ENCODE measurements at regions not wholly inside any gene's neighbourhood (a gene's known extent, or its start where the extent isn't known, plus 50 kb on each side); places are given as distances from the start of the nearest gene placed in this dataset.

- TF ChIP-seq CTCF (IDR thresholded peaks at IDR 0.05), result no peak
- no peak for TF ChIP-seq POLR2A (IDR thresholded peaks at IDR 0.05)
- Histone ChIP-seq H3K4me3 (no peak overlapping the region), H3K27me3 (no peaks in the 10 kb centered on the region), H3K9me3 (no peaks in the 10 kb centered on the region), H3K36me3 (no peaks in the 10 kb centered on the region), H3K27ac (no peak overlapping the region), H3K4me1 (no peaks in the 10 kb centered on the region)
- intact Hi-C loops (cut with DNase I; ENCODE audit: low total_unique reads), result no loop called here
- no peak for DNase-seq
These were observed 218.1 kb downstream of the SP3 start for GRCh38 chr2:173747035-173747434.

GRCh38 chr2:173749315-173749714 is 215.9 kb downstream of the SP3 start:
- H3K4me3 ChIP-seq, result no peak overlapping the region
- no peak overlapping the region for H3K27ac ChIP-seq
- H3K9me3 ChIP-seq, result no peaks in the 10 kb centered on the region
- H3K4me1 ChIP-seq, result no peaks in the 10 kb centered on the region
- TF ChIP-seq CTCF (IDR thresholded peaks at IDR 0.05) (peak in 1 of 4 experiments; percentile 15), POLR2A (IDR thresholded peaks at IDR 0.05) (no peak)
- no peaks in the 10 kb centered on the region for H3K27me3 ChIP-seq
- H3K36me3 ChIP-seq, result no peaks in the 10 kb centered on the region
- intact Hi-C loops (cut with DNase I; ENCODE audit: low total_unique reads), result no loop called here
- no peak for DNase-seq

- no peak for DNase-seq
- Histone ChIP-seq H3K27ac (no peak overlapping the region), H3K9me3 (no peaks in the 10 kb centered on the region), H3K4me3 (no peak overlapping the region), H3K36me3 (no peaks in the 10 kb centered on the region), H3K4me1 (no peaks in the 10 kb centered on the region), H3K27me3 (no peaks in the 10 kb centered on the region)
- TF ChIP-seq POLR2A (IDR thresholded peaks at IDR 0.05) (no peak), CTCF (IDR thresholded peaks at IDR 0.05) (no peak)
- intact Hi-C loops (cut with DNase I; ENCODE audit: low total_unique reads), result no loop called here
These were observed 214.8 kb downstream of the SP3 start for GRCh38 chr2:173750353-173750801.

GRCh38 chr2:173750831-173751230 is 214.3 kb downstream of the SP3 start:
- DNase-seq, result no peak
- H3K27me3 ChIP-seq, result no peaks in the 10 kb centered on the region
- no peak overlapping the region for H3K27ac ChIP-seq
- H3K4me1 ChIP-seq, result no peaks in the 10 kb centered on the region
- no peaks in the 10 kb centered on the region for H3K9me3 ChIP-seq
- intact Hi-C loops (cut with DNase I; ENCODE audit: low total_unique reads), result no loop called here
- H3K4me3 ChIP-seq, result no peak overlapping the region
- TF ChIP-seq POLR2A (IDR thresholded peaks at IDR 0.05) (no peak), CTCF (IDR thresholded peaks at IDR 0.05) (no peak)
- no peaks in the 10 kb centered on the region for H3K36me3 ChIP-seq

GRCh38 chr2:173751245-173751975 is 213.8 kb downstream of the SP3 start:
- TF ChIP-seq CTCF (IDR thresholded peaks at IDR 0.05) (no peak), POLR2A (IDR thresholded peaks at IDR 0.05) (no peak)
- H3K27me3 ChIP-seq, result no peaks in the 10 kb centered on the region
- no peaks in the 10 kb centered on the region for H3K4me1 ChIP-seq
- no peak overlapping the region for H3K27ac ChIP-seq
- no peak for DNase-seq
- no peaks in the 10 kb centered on the region for H3K36me3 ChIP-seq
- intact Hi-C loops (cut with DNase I; ENCODE audit: low total_unique reads), result no loop called here
- H3K4me3 ChIP-seq, result no peak overlapping the region
- H3K9me3 ChIP-seq, result no peaks in the 10 kb centered on the region
